Breast epithelium (tissue), 4 donors: ENCODE measurements at regions not wholly inside any gene's neighbourhood (a gene's known extent, or its start where the extent isn't known, plus 50 kb on each side); places are given as distances from the start of the nearest gene placed in this dataset.

Experiments
- DNase-seq, 2 donors: peaks; one replicate each; pipeline ENCODE4 v3.0.0-alpha.2; 2019; ENCODE audit warnings: low spot score in 2 of 2
- H3K27ac ChIP-seq, 2 donors: fragments of 200-600 bp; sonication (generic) in 1 of 2; one replicate each; pipeline ENCODE4 v1.5.1; 2016 to 2019; ENCODE audit warnings: mild to moderate bottlenecking in 1 of 2
- H3K27me3 ChIP-seq, 2 donors: fragments of 200-600 bp; sonication (generic) in 1 of 2; one replicate each; pipeline versions ENCODE4 v1.5.1 to v1.6.0; 2017 to 2019; ENCODE audit warnings: control low read depth in 1 of 2, mild to moderate bottlenecking in 1 of 2
- H3K36me3 ChIP-seq: fragments of 200-600 bp; one replicate; pipeline ENCODE4 v1.5.1; 2019
- H3K4me1 ChIP-seq, 2 donors: fragments of 200-600 bp; sonication (generic); one replicate each; pipeline ENCODE4 v1.5.1; 2016 to 2019; ENCODE audit warnings: control low read depth in 1 of 2
- H3K4me3 ChIP-seq, 3 donors: fragments of 200-600 bp; sonication (generic); 1 replicate in 2 of 3; 2 replicates in 1 of 3; pipeline ENCODE4 v1.5.1; 2016 to 2019; ENCODE audit warnings: mild to moderate bottlenecking in 3 of 3, moderate library complexity in 2 of 3
- H3K9me3 ChIP-seq, 2 donors: fragments of 200-600 bp; sonication (generic) in 1 of 2; one replicate each; pipeline ENCODE4 v1.5.1; 2016 to 2019; ENCODE audit warnings: control low read depth in 1 of 2
- POLR2A ChIP-seq: fragments of 450-650 bp; IDR thresholded peaks from one replicate; pipeline ENCODE4 v1.6.1; 2016; ENCODE audit warnings: antibody characterized with exemption, mild to moderate bottlenecking, moderate library complexity
- POLR2AphosphoS5 ChIP-seq, 3 donors: sonication (generic); formaldehyde crosslinking; IDR thresholded peaks; one replicate each; pipeline ENCODE4 v1.6.1; 2017; ENCODE audit warnings: antibody characterized with exemption in 3 of 3
- intact Hi-C: fragments of 100-400 bp; cut with DNase I; formaldehyde crosslinking; loops from one replicate; pipeline ENCODE4 v1.15.1; 2023; ENCODE audit warnings: low total_unique reads
- TF ChIP-seq, protein P1 (sequence below), 3 donors: fragments of 450-650 bp; IDR thresholded peaks; one replicate each; pipeline ENCODE4 v1.5.1; 2016 to 2017; ENCODE audit warnings: antibody characterized with exemption in 3 of 3, mild to moderate bottlenecking in 3 of 3, moderate library complexity in 3 of 3

DNA sequence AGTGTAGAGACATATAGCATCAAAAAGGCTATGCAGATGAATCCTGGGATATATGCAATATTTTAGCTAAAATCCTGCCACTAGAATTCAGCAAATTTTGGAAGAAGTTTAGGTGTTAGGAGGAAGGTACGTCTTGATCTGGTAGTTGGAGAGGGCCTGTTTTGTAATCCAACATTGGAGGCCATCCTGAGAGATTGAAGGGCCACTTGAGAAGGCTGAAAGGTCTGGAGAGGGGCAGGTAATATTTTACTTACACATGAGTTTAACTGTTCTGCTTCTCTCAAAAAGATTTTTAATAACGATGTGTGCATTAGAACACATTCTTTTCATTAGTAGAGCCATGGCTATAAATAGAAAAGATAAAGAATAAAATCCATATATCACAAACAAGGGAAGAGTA is 422.1 kb downstream of the RAB38 start:
- intact Hi-C loops, result no loop called here
- DNase-seq, result no peak
- no peak overlapping the region for H3K27ac ChIP-seq

DNA sequence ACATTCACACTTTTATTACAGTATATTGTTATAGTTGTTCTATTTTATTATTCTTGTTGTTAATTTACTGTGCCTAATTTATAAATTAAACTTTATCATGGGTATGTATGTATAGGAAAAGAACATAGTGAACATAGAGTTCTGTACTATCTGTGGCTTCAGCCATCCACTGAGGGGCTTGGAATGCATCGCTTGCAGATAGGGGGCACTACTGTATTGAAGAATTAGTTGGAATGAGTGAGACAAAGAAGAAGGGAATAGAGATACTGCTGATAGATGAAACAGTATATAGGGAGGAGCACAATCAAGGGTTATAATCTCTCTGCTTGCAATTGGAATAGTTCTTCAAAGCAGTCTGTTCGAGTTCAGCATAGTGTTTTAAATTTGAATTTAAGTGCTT is 432.2 kb downstream of the RAB38 start:
- H3K27me3 ChIP-seq, result no peaks in the 10 kb centered on the region
- TF ChIP-seq POLR2AphosphoS5 (IDR thresholded peaks at IDR 0.05), result no peak
- TF ChIP-seq, protein P1, sequence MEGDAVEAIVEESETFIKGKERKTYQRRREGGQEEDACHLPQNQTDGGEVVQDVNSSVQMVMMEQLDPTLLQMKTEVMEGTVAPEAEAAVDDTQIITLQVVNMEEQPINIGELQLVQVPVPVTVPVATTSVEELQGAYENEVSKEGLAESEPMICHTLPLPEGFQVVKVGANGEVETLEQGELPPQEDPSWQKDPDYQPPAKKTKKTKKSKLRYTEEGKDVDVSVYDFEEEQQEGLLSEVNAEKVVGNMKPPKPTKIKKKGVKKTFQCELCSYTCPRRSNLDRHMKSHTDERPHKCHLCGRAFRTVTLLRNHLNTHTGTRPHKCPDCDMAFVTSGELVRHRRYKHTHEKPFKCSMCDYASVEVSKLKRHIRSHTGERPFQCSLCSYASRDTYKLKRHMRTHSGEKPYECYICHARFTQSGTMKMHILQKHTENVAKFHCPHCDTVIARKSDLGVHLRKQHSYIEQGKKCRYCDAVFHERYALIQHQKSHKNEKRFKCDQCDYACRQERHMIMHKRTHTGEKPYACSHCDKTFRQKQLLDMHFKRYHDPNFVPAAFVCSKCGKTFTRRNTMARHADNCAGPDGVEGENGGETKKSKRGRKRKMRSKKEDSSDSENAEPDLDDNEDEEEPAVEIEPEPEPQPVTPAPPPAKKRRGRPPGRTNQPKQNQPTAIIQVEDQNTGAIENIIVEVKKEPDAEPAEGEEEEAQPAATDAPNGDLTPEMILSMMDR (IDR thresholded peaks at IDR 0.05), result no peak
- no peak for TF ChIP-seq POLR2A
- H3K4me1 ChIP-seq, result no peaks in the 10 kb centered on the region
- H3K4me3 ChIP-seq, result no peak overlapping the region
- intact Hi-C loops, result no loop called here
- H3K36me3 ChIP-seq, result no peaks in the 10 kb centered on the region
- no peak for DNase-seq
- no peak overlapping the region for H3K27ac ChIP-seq
- H3K9me3 ChIP-seq, result no peaks in the 10 kb centered on the region

More for the DNA sequence above, 422.1 kb downstream of the RAB38 start:
- Histone ChIP-seq H3K9me3 (no peaks in the 10 kb centered on the region), H3K27me3 (no peaks in the 10 kb centered on the region), H3K4me1 (no peaks in the 10 kb centered on the region), H3K36me3 (no peaks in the 10 kb centered on the region), H3K4me3 (no peak overlapping the region)
- TF ChIP-seq, protein P1 (IDR thresholded peaks at IDR 0.05), result no peak
- TF ChIP-seq POLR2AphosphoS5 (IDR thresholded peaks at IDR 0.05), result no peak
- no peak for TF ChIP-seq POLR2A

DNA sequence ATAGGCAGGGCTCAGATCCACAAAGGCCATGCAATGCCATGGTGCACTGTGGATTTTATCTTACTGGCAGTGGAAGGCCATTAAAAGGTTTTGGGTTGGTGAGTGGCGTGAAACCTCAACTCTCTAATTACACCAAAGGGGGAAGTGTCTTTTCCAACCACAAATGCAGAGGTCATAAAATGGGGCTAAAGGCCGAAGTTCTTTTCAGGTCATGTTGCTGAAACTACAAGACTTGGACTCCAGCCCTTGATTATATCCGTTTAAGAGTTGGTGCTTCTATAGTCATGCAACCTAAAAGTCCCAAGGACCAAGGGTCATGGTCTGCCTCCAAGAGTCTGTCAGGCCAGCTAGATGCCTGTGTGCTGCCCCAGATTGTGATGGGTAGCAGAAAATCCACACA is 434.3 kb downstream of the RAB38 start:
- H3K9me3 ChIP-seq, result no peaks in the 10 kb centered on the region
- H3K27me3 ChIP-seq, result no peaks in the 10 kb centered on the region
- H3K36me3 ChIP-seq, result no peaks in the 10 kb centered on the region
- DNase-seq, result no peak
- no peaks in the 10 kb centered on the region for H3K4me1 ChIP-seq
- H3K4me3 ChIP-seq, result no peak overlapping the region
- no peak overlapping the region for H3K27ac ChIP-seq
- TF ChIP-seq, protein P1 (IDR thresholded peaks at IDR 0.05), result no peak
- TF ChIP-seq POLR2A (no peak), POLR2AphosphoS5 (IDR thresholded peaks at IDR 0.05) (no peak)
- intact Hi-C loops, result no loop called here

DNA sequence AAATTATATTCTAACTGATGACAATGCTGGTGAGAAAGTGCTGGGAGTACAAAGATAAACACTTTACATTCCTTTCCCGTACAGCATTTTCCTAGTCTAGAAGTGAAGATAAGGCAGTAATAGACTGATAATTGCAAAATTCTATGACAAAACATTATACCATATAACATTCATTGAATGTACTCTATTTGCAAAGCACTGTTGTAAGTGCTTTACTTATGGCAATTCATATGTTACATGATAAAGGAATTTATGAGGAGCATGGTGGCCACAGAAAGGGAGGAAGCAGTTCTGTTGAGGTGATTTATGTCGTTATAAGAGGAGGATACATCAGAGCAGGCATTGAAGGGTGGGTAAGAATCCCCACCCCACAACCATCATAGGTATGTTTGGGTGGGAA is 434.8 kb downstream of the RAB38 start:
- no peak for DNase-seq
- H3K36me3 ChIP-seq, result no peaks in the 10 kb centered on the region
- no peaks in the 10 kb centered on the region for H3K4me1 ChIP-seq
- intact Hi-C loops, result no loop called here
- no peaks in the 10 kb centered on the region for H3K9me3 ChIP-seq
- H3K4me3 ChIP-seq, result no peak overlapping the region
- H3K27ac ChIP-seq, result no peak overlapping the region
- no peak for TF ChIP-seq POLR2A
- TF ChIP-seq POLR2AphosphoS5 (IDR thresholded peaks at IDR 0.05), result no peak
- TF ChIP-seq, protein P1 (IDR thresholded peaks at IDR 0.05), result no peak
- no peaks in the 10 kb centered on the region for H3K27me3 ChIP-seq

DNA sequence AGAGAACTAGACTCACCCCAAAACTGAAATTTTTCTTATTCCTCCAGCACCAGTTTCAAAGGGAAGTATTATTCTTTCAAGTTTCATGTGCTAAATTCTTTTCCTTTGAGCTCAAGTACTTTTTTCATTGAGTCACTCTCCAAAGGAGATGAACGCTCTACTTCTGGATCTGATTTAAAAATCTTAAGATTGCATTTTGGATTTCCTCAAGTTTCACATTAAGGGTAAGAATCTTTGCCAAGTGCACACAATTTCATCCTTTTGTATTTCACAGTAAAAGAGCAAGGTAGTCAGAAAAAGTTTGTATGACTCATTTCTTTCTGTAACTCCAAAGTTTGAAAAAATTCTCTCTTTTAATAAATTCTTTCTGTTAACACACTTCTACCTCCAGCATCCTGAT is 435.5 kb downstream of the RAB38 start:
- TF ChIP-seq, protein P1 (IDR thresholded peaks at IDR 0.05), result no peak
- TF ChIP-seq POLR2AphosphoS5 (IDR thresholded peaks at IDR 0.05), result no peak
- TF ChIP-seq POLR2A, result no peak
- Histone ChIP-seq H3K4me3 (no peak overlapping the region), H3K27me3 (no peaks in the 10 kb centered on the region), H3K36me3 (no peaks in the 10 kb centered on the region), H3K27ac (no peak overlapping the region), H3K4me1 (no peaks in the 10 kb centered on the region), H3K9me3 (no peaks in the 10 kb centered on the region)
- intact Hi-C loops, result no loop called here
- DNase-seq, result no peak
